Epidermal melanocyte (primary cell): ENCODE measurements at regions not wholly inside any gene's neighbourhood (a gene's known extent, or its start where the extent isn't known, plus 50 kb on each side); places are given as distances from the start of the nearest gene placed in this dataset.
"Not testable (repeated sequence)": the region's sequence is repeated elsewhere in the genome, so short reads cannot be mapped to it uniquely, and the experiment has no call there.

Experiments used
- DNase-seq: peaks from one replicate; pipeline ENCODE4 v3.0.0; 2011; ENCODE audit warnings: low spot score; ENCODE audit not compliant: insufficient read length

DNA sequence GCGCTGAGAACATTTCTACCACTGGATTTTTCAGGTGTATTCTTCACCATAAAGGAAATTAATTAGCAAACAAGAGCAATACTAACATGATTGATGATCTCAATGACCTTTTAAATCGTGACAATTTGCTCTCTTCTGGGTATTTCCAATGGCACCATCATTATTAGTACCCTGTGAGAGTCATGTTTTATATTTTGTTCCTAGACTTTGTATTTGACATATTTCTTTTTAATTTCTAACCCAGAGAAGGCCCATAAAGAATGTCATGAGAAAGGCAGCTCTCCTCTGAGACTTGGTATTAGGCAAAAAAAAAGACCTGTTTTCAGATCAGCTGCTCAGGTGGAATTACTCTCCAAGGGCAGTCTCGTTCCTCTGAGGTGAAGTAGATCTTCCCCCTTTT is 1253.4 kb downstream of the ROBO2 start:
- no peak for DNase-seq

DNA sequence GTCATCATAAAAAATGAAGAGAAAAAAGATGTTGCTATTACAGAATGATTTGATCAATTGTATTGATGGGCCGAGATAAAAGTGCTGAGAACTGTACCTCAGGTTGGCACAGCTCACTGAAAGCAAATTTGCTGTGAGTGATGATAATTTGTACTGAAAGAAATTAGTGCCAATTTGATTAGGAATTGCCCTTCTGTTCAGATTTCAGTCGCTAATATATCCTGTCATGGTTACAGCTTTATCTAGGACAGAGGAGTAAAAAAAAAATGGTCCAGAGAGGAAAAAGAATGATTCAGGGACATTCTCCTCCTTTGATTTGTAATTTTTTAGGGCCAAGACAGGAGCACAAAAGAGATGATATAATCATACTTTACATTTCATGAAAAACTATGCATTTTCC is 1264.2 kb downstream of the ROBO2 start:
- DNase-seq = no peak

DNA sequence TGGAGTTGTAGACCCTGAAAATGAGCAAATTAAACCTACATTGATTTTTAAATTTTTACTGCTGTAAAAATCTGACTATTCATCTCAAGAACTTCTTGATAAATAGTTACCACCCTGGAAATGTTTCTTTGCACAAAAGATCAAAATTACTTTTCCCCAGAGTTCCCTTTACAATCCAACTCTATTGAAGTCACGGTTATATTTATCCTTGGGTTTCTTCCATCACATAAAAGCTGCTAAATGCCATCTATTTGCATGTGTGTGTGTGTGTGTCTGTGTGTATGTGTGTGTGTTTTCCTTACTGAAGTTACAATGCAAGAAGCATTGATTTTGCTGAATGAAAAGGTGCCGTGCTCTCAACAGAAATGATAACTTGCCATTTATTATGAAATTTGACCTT is 1273.0 kb downstream of the ROBO2 start:
- no peak for DNase-seq

DNA sequence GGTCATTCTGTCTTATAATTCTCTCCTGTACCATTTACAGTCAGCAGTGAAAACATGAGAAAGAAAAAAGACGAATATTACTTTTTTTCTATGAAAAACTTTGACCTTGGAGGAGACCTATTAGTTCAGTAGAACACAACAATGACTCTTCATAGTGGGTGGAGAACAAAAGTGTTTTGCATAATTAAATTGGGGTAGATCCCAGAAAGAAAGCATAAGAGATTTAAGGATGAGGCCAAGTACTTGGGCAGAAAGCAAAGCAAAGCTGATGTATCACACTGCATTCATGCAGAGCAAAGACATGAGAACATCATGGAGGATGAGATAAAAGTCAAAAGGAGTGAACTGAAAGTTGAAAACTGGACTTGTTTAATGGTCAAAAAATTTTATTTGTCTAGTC is 1273.4 kb downstream of the ROBO2 start:
- DNase-seq = no peak

DNA sequence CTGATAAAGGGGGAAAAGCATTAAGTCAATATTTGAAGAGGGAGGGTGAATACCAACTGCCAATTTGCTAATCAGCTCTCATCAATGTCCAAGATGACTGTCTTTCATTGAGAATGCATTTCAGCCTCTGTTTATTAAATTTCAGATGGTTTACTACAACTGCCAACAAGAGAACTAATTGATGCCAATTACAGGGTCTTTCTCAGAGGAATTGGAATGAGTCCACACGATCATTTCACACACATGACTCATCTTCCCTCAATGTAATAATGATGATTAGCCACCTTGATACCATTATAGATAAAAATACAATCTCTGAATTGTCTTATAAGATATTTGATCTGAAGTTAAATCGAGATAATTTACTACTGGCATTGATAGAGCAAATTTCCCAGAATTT is 1274.4 kb downstream of the ROBO2 start:
- DNase-seq = no peak

DNA sequence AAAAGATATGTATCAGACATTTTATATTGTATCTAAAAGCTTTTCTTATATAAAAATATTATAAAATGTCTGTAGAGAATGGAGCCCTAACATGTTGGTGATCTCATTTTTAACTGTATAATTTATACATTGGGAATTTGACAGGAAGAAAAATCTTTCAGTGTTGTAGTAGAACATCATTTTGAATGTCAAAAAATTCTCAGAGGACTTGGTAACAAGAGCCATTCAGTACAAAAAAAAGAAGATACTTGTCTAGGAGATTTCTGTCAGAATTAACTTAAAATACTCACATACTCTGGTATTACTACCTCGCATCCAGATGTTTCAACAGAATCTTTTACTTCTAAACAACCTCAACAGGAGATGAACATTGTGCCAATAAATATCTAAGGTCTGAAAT is 1277.9 kb downstream of the ROBO2 start:
- no peak for DNase-seq

DNA sequence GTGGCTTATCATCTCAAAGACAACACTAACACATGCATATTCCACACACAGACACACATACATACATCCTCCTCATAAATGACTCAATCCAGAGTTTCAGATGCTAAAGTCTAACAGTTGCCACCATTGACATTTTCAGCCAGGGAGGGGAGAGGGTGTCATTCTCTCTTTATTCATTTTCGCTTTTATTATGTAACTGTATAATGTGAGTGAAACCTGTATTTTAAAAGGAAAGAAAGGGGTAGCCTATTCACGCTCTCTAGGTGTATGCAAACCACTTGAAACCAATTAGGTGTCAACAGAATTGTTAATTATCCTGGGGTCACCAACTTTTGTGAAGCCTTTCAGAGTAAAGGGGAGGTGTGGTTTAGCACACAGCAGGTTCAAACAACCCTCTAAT is 1282.9 kb downstream of the ROBO2 start:
- no peak for DNase-seq

DNA sequence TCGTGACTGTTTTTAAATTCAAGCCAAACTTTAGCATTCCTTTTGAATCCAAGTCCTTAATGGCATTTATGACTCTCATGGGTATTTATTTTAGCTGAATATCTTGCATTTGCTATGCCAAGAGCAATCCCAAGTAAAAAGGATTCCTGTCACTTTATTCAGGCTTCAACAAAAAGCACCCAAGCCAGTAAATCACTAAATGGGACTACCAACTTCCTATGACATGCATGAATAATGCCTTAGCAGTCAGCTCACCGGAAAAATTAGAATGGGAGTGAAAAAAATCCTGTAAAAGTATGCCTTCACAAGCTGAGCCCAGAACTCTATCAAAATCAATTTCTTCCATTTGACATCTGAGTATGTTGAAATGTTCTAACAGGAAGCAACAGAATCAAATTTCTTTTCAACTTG is 1297.9 kb downstream of the ROBO2 start:
- peak; percentile 34 for DNase-seq

DNA sequence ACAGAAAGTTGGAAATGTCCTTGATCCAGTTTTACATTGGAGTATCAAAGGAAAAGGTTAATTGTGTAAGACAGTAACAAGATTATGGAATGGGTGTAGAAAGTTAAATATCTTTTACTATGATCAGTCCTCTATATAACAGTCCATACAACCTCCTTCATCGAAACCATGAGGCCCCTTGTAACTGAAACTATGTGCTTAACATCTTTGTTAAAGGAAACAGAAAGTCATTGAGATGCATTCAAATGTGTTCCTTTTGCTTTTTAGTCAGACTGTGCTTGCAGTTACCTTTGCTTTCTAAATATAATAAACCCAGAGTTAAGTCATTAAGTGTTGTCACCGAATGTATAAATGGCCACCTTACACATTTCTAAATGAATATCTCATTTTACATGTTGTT is 1298.5 kb downstream of the ROBO2 start:
- no peak for DNase-seq

DNA sequence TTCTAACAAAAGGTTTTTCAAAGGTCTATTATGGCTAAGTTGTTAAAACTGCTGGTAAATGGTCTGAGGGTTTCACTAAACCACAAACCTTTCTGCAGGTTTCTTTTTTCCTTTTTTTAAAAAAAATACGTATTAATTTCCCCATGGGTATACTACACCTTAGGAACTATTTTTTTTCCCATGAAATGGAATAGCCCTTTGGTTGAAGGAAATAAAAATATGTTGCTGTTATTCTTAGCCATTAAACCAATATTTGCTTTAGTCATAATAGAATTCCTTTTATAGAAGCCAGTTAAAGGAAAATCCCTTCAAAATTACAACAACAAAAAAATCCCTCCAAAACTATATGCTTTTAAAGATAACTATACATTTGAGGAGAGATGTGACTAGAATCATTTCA is 1303.3 kb downstream of the ROBO2 start:
- DNase-seq = no peak

DNA sequence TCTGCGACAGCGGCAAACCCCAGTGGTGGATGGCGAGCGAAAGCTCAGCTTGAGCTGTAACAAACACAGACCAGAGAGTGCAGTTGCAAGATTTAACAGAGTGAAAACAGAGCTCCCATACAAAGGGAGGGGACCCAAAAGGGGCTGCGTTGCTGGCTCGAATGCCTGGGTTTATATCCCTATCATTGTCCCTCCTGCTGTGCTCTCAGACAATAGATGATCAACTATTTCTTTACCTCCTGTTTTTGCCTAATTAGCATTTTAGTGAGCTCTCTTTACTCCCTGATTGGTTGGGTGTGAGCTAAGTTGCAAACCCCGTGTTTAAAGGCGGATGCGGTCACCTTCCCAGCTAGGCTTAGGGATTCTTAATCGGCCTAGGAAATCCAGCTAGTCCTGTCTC is 1304.4 kb downstream of the ROBO2 start:
- DNase-seq = not testable (repeated sequence)

DNA sequence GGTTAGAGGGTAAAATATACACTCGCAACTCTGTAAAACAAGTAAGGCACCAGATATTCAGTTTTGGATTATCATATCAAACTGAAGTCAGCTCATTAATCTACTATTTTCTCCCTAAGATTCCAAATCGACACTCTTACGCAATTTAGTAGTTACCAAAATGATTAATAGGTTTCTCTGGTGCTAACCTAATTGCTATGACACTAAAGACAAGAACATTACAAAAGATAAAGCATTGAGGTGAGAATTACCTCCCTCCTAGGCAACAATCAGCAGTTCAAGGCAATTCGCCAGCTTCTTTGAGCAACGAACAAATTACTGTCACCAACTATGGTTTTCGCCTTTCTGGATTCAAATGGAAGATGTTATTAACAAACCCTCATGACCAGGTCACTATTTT is 1305.0 kb downstream of the ROBO2 start:
- no peak for DNase-seq

DNA sequence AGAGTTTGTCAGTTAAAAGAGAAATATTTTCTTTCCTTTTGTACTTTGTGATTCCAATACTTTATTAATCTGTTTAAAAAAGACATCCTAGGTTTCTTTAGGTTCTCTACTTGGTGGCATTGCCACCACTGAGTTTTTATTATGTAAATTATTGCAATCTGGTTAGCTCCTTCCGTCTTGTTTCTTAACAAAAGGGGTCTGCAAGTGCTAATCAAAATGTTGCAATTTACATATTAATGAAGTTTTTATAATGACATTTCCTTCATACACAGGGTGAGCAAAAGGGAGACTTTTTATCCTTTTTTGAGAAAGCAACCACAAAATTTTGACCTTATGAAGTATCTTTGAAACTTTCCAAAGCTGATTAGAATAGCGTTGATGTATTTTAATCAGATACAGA is 1307.3 kb downstream of the ROBO2 start:
- no peak for DNase-seq

DNA sequence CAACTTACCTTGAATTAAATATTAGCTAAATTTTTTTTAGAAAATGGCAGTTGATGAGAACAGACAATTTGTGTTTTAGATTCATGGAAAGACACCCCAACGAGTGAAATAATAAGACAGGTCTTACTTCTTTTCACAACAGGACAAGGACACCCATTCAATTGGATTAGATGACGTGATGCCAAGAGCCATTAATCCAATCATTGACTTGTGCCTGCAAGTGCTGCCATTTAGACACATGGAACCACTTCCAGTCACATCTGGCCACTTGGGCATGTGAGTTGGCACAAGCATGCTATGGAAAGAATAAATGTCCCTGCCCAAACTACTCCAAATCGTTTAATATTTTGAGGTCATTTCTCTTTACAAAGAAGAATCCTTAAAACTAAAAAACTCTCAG is 1308.8 kb downstream of the ROBO2 start:
- no peak for DNase-seq

DNA sequence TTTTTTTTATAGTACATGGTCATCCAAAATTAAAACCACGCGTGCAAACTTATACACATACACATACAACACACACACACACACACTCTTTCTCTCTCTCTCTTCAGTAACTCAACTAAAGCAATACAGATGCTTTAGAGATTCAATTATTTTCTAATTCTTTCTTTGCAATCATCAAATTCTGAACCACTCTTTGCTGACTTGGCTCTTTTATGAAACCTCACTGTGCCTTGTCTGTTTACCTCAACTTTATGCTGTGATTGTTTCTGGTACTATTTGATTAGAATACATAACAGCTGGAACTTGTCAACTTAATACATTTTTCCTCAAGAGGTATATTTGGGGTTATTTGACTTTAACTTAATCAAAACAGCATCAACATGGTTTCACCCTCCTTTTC is 1309.7 kb downstream of the ROBO2 start:
- no peak for DNase-seq

DNA sequence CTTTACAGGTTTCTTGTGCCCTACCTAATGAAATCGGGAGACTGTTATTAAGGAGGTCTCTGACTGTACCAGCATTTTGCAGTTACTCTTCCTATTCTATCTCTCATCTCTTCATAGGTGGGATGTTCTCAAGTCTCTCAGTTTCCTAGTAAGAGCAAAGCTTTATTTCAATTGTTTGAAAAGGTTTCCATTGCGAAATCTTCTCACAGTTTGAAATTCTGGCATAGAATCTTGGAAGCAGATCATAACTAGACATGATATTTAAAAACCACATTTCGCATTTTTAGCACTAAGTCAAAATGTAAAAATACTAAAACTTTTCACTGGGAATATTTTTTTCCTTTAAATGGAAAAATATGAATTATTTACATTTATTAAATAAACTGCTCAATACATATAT is 1311.4 kb downstream of the ROBO2 start:
- no peak for DNase-seq

DNA sequence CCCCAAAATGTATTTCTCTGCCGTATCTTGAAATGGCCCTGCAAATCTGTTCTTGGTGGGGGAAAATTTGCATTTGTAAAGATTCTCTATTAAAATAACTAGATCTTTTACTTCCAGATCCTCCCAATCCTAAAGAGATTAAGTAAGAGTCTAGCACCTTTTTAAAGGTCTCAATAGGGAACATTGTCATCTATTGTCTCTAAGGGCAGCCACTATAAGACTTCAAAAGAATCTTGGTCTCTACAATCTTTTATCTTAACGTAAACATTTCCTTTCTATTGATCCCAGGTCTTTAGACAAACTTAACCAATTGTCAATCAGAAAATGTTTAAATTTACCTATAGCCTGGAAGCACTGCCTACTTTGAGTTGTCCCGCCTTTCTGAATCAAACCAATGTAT is 1313.3 kb downstream of the ROBO2 start:
- DNase-seq = no peak

DNA sequence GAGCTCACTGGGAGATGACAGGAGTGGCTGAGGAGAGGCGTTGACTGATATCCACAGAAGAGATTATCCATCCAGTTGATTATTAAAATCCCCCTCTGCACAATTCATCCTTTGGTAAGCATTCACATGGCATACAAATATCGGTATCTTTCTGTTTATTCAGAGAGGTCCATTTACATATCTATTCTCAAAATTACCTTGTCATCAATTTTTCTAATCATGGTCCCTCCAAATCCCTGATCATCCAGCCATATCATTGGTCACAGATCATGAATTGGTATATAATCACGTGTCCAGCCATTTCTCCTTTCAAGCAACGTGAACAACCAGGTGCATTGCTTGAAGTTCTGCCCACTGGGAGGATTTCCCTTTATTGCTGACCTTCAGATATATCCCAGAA is 1321.0 kb downstream of the ROBO2 start:
- no peak for DNase-seq

DNA sequence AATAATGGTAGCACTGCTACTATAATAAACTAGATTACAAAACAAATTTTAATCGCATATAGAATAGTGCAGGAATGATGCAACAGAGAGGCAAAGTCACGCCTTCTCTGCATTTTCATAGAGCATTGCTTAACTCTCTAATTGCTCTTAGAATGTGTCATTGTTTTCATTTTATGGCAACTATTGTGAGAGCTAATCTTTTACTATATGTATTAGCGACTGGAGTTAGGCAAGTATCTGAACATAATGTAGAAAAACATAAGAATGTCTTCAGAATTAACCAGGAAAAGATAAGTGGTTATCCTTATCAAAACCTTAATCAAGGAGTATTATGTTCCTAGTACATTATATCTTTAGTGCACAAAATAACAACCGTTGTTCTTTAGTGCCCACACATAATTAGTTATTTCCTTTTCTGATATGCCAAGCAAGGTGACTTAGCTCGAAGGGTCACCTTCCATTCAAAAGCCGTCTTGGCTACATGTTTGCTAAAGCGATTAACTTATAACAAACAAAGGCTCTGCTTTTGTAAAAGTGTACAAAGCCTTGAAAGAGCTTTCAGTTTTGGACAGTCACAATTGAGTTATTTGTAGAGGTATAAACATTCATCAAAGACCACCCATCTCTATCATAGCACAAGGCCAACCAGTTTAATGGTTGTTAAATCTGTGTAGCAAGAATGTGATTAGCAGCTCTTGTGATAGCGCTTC is 1328.9 kb downstream of the ROBO2 start:
- DNase-seq = no peak

DNA sequence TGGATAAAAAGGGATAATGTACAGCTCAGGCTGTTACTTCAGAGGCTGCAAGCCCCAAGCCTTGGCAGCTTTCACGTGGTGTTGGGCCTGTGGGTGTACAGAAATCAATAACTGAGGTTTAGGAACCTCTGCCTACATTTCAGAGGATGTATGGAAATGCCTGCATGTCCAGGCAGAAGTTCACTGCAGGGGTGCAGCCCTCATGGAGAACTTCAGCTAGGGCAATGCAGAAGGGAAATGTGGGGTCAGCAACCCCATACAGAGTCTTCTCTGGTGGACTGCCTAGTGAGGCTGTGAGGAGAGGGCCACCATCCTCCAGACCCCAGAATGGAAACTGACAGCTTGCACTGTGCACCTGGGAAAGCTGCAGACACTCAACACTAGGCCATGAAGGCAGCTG is 1350.3 kb downstream of the ROBO2 start:
- no peak for DNase-seq

DNA sequence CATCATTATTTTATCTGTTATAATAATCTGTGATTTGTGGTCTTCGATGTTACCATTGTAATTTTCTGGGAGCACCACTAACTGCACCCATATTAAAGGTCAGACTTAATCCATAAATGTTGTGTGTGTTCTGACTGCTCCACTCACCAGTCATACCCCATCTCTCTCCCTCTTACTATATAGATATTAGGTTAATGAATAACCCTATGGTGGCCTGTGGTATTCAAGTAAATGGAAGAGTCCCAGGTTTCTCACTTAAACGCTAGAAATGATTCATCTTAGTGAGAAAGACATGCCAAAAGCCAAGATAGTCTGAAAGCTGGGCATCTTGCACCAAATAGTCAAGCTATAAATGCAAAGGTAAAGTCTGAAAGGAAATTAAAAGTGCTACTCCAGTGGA is 1358.5 kb downstream of the ROBO2 start:
- DNase-seq = no peak

DNA sequence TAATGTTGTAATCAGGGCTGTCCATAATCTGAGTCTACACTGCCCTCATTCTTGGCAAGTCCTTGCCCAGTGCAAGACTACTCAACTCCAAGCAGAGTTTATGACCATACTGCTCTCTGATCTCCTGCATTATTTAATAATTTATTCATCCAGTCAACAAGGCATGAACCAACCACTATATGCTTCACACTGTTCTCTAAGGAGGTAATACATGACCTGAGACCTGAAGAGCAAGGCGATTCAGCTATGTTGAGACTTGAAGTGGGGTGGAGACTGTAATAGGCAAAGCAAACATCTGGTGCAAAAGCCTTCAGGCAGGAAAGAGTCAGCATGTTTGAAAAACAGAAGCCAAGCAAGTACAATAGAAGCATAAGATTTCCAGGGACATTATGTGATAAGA is 1362.8 kb downstream of the ROBO2 start:
- DNase-seq = no peak

DNA sequence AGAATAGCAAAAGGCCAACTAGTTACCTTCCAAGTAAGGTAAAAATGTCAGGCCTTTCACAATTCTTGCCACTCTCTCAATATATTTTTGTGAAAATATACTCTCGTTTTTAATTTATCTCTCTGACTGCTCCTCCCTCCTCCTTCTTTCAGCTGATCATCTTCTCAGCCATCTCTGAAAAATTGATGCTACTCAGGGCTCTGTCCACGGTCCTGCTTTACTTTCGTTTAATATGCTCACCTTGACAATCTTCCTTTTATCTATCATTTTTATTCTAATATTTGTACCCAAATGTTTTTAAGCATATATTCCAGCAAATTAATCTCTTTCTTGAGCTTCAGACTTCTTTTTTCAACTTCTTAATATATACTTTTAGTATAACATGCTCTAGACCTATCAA is 1362.1 kb downstream of the ROBO1 start:
- DNase-seq = no peak

DNA sequence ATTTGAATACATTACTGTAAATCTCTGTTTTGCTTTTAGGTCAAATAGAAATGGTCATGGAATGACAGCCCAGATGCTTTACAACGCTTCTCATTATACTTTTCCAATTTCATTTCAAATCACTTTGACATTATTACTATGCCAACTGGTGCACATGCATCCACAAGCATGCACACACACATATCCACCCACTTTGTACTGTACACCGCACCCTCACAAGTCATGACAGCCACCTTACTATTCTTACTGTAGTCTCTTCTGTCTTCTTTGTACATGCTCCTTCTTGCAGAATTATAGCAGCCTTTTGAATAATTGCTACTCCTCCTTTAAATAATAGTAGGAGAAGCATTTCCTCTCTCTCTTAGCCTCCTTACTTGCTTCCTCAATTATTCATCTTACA is 1361.4 kb downstream of the ROBO1 start:
- no peak for DNase-seq
